SK-N-SH (cell line): ENCODE measurements at regions not wholly inside any gene's neighbourhood (a gene's known extent, or its start where the extent isn't known, plus 50 kb on each side); places are given as distances from the start of the nearest gene placed in this dataset.
A peak's percentile ranks its signal among the peaks of the same experiment; 100 is the strongest.

ENCODE experiments used
- CTCF ChIA-PET: fragments of 300-600, 350-600 bp; formaldehyde crosslinking; extraction: SDS; loops from one replicate; lab custom pipeline; 2021; lab: Yijun Ruan, JAX
- POLR2A ChIA-PET: fragments of 350-600 bp; sonication (Branson Sonifier 250); formaldehyde crosslinking; extraction: SDS; loops from one replicate; lab custom pipeline; 2020; ENCODE audit warnings: antibody characterized with exemption, inconsistent platforms; lab: Yijun Ruan, JAX
- DNase-seq: peaks from one replicate; pipeline ENCODE4 v3.0.0; 2012
- H2AFZ ChIP-seq: fragments of 200-600 bp; sonication (generic); 2 replicates; pipeline ENCODE4 v1.8.1; 2016; ENCODE audit warnings: antibody characterized with exemption, mild to moderate bottlenecking, low read depth
- H3F3A ChIP-seq: fragments of 200-600 bp; sonication (generic); replicated peaks from 2 replicates; pipeline ENCODE3; 2016; ENCODE audit warnings: antibody characterized with exemption, mild to moderate bottlenecking; ENCODE audit not compliant: insufficient read depth
- H3K27ac ChIP-seq, 2 experiments: fragments of 200-500 bp in 1 of 2; fragments of 200-600 bp in 1 of 2; sonication (Bioruptor generic) in 1 of 2; sonication (generic), shearing (Covaris generic) in 1 of 2; 2 replicates each; pipeline versions ENCODE4 v1.5.1 to v1.6.1; 2014 to 2016; ENCODE audit warnings: low read depth in 2 of 2, inconsistent platforms in 1 of 2, low read length in 1 of 2, mild to moderate bottlenecking in 1 of 2, mixed read lengths in 1 of 2
- H3K27me3 ChIP-seq: fragments of 200-600 bp; sonication (generic), shearing (Covaris generic); 2 replicates; pipeline ENCODE4 v1.6.1; 2016; ENCODE audit warnings: mixed run types; ENCODE audit not compliant: insufficient read depth
- H3K36me3 ChIP-seq, 2 experiments: fragments of 200-500 bp in 1 of 2; fragments of 200-600 bp in 1 of 2; sonication (Bioruptor generic) in 1 of 2; sonication (generic) in 1 of 2; replicated peaks in 1 of 2; 2 replicates each; pipeline versions ENCODE3 to v1.5.1; 2014 to 2016; ENCODE audit warnings: low read length in 1 of 2, mild to moderate bottlenecking in 1 of 2; ENCODE audit not compliant: insufficient read depth in 2 of 2, control insufficient read depth in 1 of 2
- H3K4me1 ChIP-seq, 2 experiments: fragments of 200-500 bp in 1 of 2; fragments of 200-600 bp in 1 of 2; sonication (Bioruptor generic) in 1 of 2; sonication (generic), shearing (Covaris generic) in 1 of 2; 2 replicates each; pipeline versions ENCODE4 v1.5.1 to v1.6.1; 2014 to 2016; ENCODE audit warnings: low read depth in 1 of 2, low read length in 1 of 2, mixed run types in 1 of 2; ENCODE audit not compliant: insufficient read depth in 2 of 2, control insufficient read depth in 1 of 2
- H3K4me2 ChIP-seq: fragments of 200-600 bp; sonication (generic), shearing (Covaris generic); 2 replicates; pipeline ENCODE4 v1.6.1; 2017; ENCODE audit warnings: mixed run types
- H3K4me3 ChIP-seq, 2 experiments: fragments of 200-500 bp in 1 of 2; fragments of 200-600 bp in 1 of 2; sonication (Bioruptor generic) in 1 of 2; sonication (generic), shearing (Covaris generic) in 1 of 2; 2 replicates each; pipeline versions ENCODE4 v1.5.1 to v1.8.1; 2014 to 2016; ENCODE audit warnings: low read depth in 2 of 2, inconsistent platforms in 1 of 2, low read length in 1 of 2, mild to moderate bottlenecking in 1 of 2, mixed read lengths in 1 of 2, moderate library complexity in 1 of 2
- H3K79me2 ChIP-seq: fragments of 200-600 bp; sonication (generic); 2 replicates; pipeline ENCODE4 v1.8.1; 2017; ENCODE audit warnings: mild to moderate bottlenecking; ENCODE audit not compliant: insufficient read depth
- H3K9ac ChIP-seq: fragments of 200-600 bp; sonication (generic); 2 replicates; pipeline ENCODE4 v1.6.1; 2017; ENCODE audit warnings: mixed run types
- H3K9me2 ChIP-seq: fragments of 200-600 bp; sonication (generic); 2 replicates; pipeline ENCODE4 v1.6.1; 2017; ENCODE audit warnings: mixed run types
- H3K9me3 ChIP-seq: fragments of 200-600 bp; sonication (generic); 2 replicates; pipeline ENCODE4 v1.6.1; 2017; ENCODE audit warnings: mixed run types, mild to moderate bottlenecking, moderate library complexity
- H4K20me1 ChIP-seq: fragments of 200-600 bp; sonication (generic); 2 replicates; pipeline ENCODE4 v1.6.1; 2017; ENCODE audit warnings: mild to moderate bottlenecking, mixed run types; ENCODE audit not compliant: insufficient read depth
- CTCF ChIP-seq: fragments of 200-600 bp; sonication (generic); IDR thresholded peaks from 2 replicates; pipeline ENCODE4 v1.6.1; 2017; ENCODE audit warnings: antibody characterized with exemption, mild to moderate bottlenecking, moderate library complexity
- FOXJ3 ChIP-seq: sonication (generic); formaldehyde crosslinking; IDR thresholded peaks from 2 replicates; pipeline ENCODE4 v1.5.1; 2020; ENCODE audit warnings: mild to moderate bottlenecking, missing genetic modification reagents
- GABPA ChIP-seq: IDR thresholded peaks from 2 replicates; pipeline ENCODE4 v1.4.0; 2012; ENCODE audit warnings: low read depth, mild to moderate bottlenecking
- MEF2A ChIP-seq: IDR thresholded peaks from 2 replicates; pipeline ENCODE4 v1.4.0; 2012; ENCODE audit warnings: low read depth, borderline replicate concordance
- NFIC ChIP-seq: IDR thresholded peaks from 2 replicates; pipeline ENCODE4 v1.4.0; 2012; ENCODE audit warnings: borderline replicate concordance
- PBX3 ChIP-seq: IDR thresholded peaks from 2 replicates; pipeline ENCODE4; 2012
- RAD21 ChIP-seq: IDR thresholded peaks from 2 replicates; pipeline ENCODE4 v1.6.1; 2012; ENCODE audit warnings: mild to moderate bottlenecking, low read length
- RXRA ChIP-seq: IDR thresholded peaks from 2 replicates; pipeline ENCODE4 v1.4.0; 2012; ENCODE audit warnings: low read depth, mild to moderate bottlenecking, borderline replicate concordance
- TCF12 ChIP-seq: IDR thresholded peaks from 2 replicates; pipeline ENCODE4 v1.4.0; 2012
- USF1 ChIP-seq: IDR thresholded peaks from 2 replicates; pipeline ENCODE4 v1.4.0; 2012; ENCODE audit warnings: low read depth, borderline replicate concordance
- WGBS: methylation state at CpG from one replicate; pipeline ENCODE4 v1.1.6; 2017; ENCODE audit warnings: low lambda C conversion rate; 5-methylcytosine and 5-hydroxymethylcytosine counted together

GRCh38 chr17:71762526-71762925 is 358.3 kb upstream of the SOX9 start:
- Histone ChIP-seq H3K9ac (no peak overlapping the region), H3K9me3 (no peaks in the 10 kb centered on the region), H3K27me3 (no peaks in the 10 kb centered on the region), H2AFZ (no peak overlapping the region), H3K27ac (no peak overlapping the region), H3K79me2 (no peaks in the 10 kb centered on the region), H3K9me2 (no peaks in the 10 kb centered on the region), H3K4me1 (peaks cover 0 to 4% of the 10 kb centered on the region in 2 experiments; a peak in 2 of 4 replicates), H3K4me3 (no peak overlapping the region), H3F3A (no peaks in the 10 kb centered on the region), H3K36me3 (no peaks in the 10 kb centered on the region), H4K20me1 (no peaks in the 10 kb centered on the region), H3K4me2 (no peak overlapping the region)
- WGBS: 69% methylated on average over 3 of the region's 3 CpGs
- ChIA-PET CTCF (no interaction called here), POLR2A (no interaction called here)
- no peak for DNase-seq
- TF ChIP-seq USF1 (no peak), MEF2A (no peak)

- Histone ChIP-seq H3K36me3 (no peaks in the 10 kb centered on the region), H3K79me2 (no peaks in the 10 kb centered on the region), H3K9ac (no peak overlapping the region), H3K27me3 (no peaks in the 10 kb centered on the region), H3K27ac (no peak overlapping the region), H2AFZ (no peak overlapping the region), H3K4me2 (no peak overlapping the region), H3K4me1 (peaks cover 0 to 4% of the 10 kb centered on the region in 2 experiments; a peak in 2 of 4 replicates), H3K9me2 (no peaks in the 10 kb centered on the region), H3K4me3 (no peak overlapping the region), H4K20me1 (no peaks in the 10 kb centered on the region), H3F3A (no peaks in the 10 kb centered on the region), H3K9me3 (no peaks in the 10 kb centered on the region)
- CTCF ChIA-PET: no interaction called here
- TF ChIP-seq MEF2A: no peak
- no peak for TF ChIP-seq TCF12
- no peak for TF ChIP-seq GABPA
- TF ChIP-seq RAD21: peak; percentile 57
- TF ChIP-seq CTCF: peak; percentile 47; the same call in 1 of the 2 replicates
- no peak for TF ChIP-seq RXRA
- 65% methylated on average over 3 of the region's 3 CpGs for WGBS
- POLR2A ChIA-PET: no interaction called here
- peak; percentile 24 for DNase-seq
These were observed 356.3 kb upstream of the SOX9 start for GRCh38 chr17:71764505-71764904.

- no peaks in the 10 kb centered on the region for H3K36me3 ChIP-seq
- H2AFZ ChIP-seq: no peak overlapping the region
- WGBS: 60% methylated on average over 2 of the region's 2 CpGs
- H3K9ac ChIP-seq: no peak overlapping the region
- H3K79me2 ChIP-seq: no peaks in the 10 kb centered on the region
- H3K27ac ChIP-seq: no peak overlapping the region
- H3K9me2 ChIP-seq: no peaks in the 10 kb centered on the region
- CTCF ChIA-PET: no interaction called here
- no peaks in the 10 kb centered on the region for H3K27me3 ChIP-seq
- POLR2A ChIA-PET: no interaction called here
- no peak for TF ChIP-seq FOXJ3
- peak; percentile 43; the same call in 1 of the 2 replicates for TF ChIP-seq NFIC
- TF ChIP-seq PBX3: peak; percentile 60; the same call in 1 of the 2 replicates
- TF ChIP-seq, all 33 proteins: peak for 2
- DNase-seq: no peak
- no peak overlapping the region for H3K4me2 ChIP-seq
- H3K4me1 ChIP-seq: peaks cover 0 to 4% of the 10 kb centered on the region in 2 experiments; a peak in 2 of 4 replicates
- no peak overlapping the region for H3K4me3 ChIP-seq
- H4K20me1 ChIP-seq: no peaks in the 10 kb centered on the region
- no peaks in the 10 kb centered on the region for H3K9me3 ChIP-seq
- H3F3A ChIP-seq: no peaks in the 10 kb centered on the region
These were observed 355.4 kb upstream of the SOX9 start for GRCh38 chr17:71765437-71765836.
